ENCODE measurements at regions not wholly inside any gene's neighbourhood (a gene's known extent, or its start where the extent isn't known, plus 50 kb on each side); places are given as distances from the start of the nearest gene placed in this dataset.

DNA sequence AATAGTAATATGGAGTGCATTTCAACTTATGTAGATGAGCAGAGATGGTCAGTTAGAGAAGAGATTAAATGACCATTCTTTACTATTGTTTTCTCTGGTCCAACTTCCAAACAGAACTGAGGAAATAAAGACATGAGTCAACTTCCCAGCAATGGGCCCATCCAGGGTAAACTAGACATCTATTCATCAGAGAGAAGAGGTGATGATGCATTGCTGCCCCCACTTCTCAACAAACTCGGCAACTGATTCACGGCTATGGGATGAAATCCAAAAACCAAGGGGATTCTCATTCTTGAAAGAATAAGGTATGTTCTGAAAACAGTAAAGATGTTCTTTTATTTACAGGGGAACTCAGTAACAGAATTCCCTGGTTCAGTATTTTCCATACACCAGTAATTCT lies 190.7 kb downstream of the RDH14 start:
- Histone ChIP-seq H3K4me2 (ENCODE audit: low read length) (no peak overlapping the region), H3K27ac (ENCODE audit: low read depth, low read length, poor library complexity, severe bottlenecking) (no peak overlapping the region), H3K4me1 (ENCODE audit: insufficient read depth, low read length, severe bottlenecking) (no peaks in the 10 kb centered on the region), H3K36me3 (ENCODE audit: insufficient read depth, low read length) (no peaks in the 10 kb centered on the region), H3K4me3 (ENCODE audit: low read depth, low read length, poor library complexity, severe bottlenecking) (no peak overlapping the region), H3K27me3 (ENCODE audit: insufficient read depth, low read length) (no peaks in the 10 kb centered on the region), H3F3A (ENCODE audit: insufficient read depth, low read length) (no peaks in the 10 kb centered on the region), H2AFZ (ENCODE audit: low read length) (no peak overlapping the region), H3K9me2 (ENCODE audit: low read depth, low read length) (no peaks in the 10 kb centered on the region), H3K9ac (ENCODE audit: low read length) (no peak overlapping the region), H3K9me3 (ENCODE audit: low read length) (no peaks in the 10 kb centered on the region), H4K20me1 (ENCODE audit: insufficient read depth, low read length) (no peaks in the 10 kb centered on the region), H3K79me2 (ENCODE audit: insufficient read depth, low read length) (no peaks in the 10 kb centered on the region)
- TF ChIP-seq CTCF (IDR thresholded peaks at IDR 0.05; ENCODE audit: low read length) (no peak), EZH2 (IDR thresholded peaks at IDR 0.05; ENCODE audit: borderline replicate concordance, low read length) (no peak)

DNA sequence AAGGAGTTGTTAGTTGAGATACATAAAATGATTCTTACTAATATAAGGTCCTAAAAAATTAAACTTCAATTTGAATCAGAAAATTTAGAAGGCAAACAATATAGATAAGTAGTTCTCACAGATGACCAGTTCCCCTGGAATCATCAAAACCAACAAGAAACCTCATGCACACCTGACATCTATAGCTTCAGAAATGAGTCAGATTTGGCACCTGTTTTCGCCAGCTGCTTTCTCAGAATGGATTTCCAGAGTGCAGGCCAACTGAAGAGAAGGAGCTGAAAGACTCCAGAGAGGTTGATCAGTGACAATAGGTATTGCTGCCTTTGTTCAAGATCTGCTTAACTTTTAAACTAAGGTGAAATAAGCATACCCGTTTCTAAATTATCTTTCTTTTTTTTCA lies 192.4 kb downstream of the RDH14 start:
- H3K9me3 ChIP-seq (ENCODE audit: low read length) = no peaks in the 10 kb centered on the region
- H3K79me2 ChIP-seq (ENCODE audit: insufficient read depth, low read length) = no peaks in the 10 kb centered on the region
- H2AFZ ChIP-seq (ENCODE audit: low read length) = no peak overlapping the region
- no peak for TF ChIP-seq EZH2 (IDR thresholded peaks at IDR 0.05; ENCODE audit: borderline replicate concordance, low read length)
- TF ChIP-seq CTCF (IDR thresholded peaks at IDR 0.05; ENCODE audit: low read length) = no peak
- H3K27me3 ChIP-seq (ENCODE audit: insufficient read depth, low read length) = no peaks in the 10 kb centered on the region
- H3K9ac ChIP-seq (ENCODE audit: low read length) = no peak overlapping the region
- no peak overlapping the region for H3K27ac ChIP-seq (ENCODE audit: low read depth, low read length, poor library complexity, severe bottlenecking)
- H3K4me2 ChIP-seq (ENCODE audit: low read length) = no peak overlapping the region
- no peaks in the 10 kb centered on the region for H3K36me3 ChIP-seq (ENCODE audit: insufficient read depth, low read length)
- H3K4me3 ChIP-seq (ENCODE audit: low read depth, low read length, poor library complexity, severe bottlenecking) = no peak overlapping the region
- no peaks in the 10 kb centered on the region for H3F3A ChIP-seq (ENCODE audit: insufficient read depth, low read length)
- no peaks in the 10 kb centered on the region for H4K20me1 ChIP-seq (ENCODE audit: insufficient read depth, low read length)
- H3K4me1 ChIP-seq (ENCODE audit: insufficient read depth, low read length, severe bottlenecking) = no peaks in the 10 kb centered on the region
- H3K9me2 ChIP-seq (ENCODE audit: low read depth, low read length) = no peaks in the 10 kb centered on the region

GRCh38 chr2:18365342-18365741 lies 195.1 kb downstream of the RDH14 start:
- TF ChIP-seq CTCF (IDR thresholded peaks at IDR 0.05; ENCODE audit: low read length) = no peak
- TF ChIP-seq EZH2 (IDR thresholded peaks at IDR 0.05; ENCODE audit: borderline replicate concordance, low read length) = no peak
- Histone ChIP-seq H3K27ac (ENCODE audit: low read depth, low read length, poor library complexity, severe bottlenecking) (no peak overlapping the region), H4K20me1 (ENCODE audit: insufficient read depth, low read length) (no peaks in the 10 kb centered on the region), H3K79me2 (ENCODE audit: insufficient read depth, low read length) (no peaks in the 10 kb centered on the region), H3F3A (ENCODE audit: insufficient read depth, low read length) (no peaks in the 10 kb centered on the region), H3K4me2 (ENCODE audit: low read length) (no peak overlapping the region), H3K9me2 (ENCODE audit: low read depth, low read length) (no peaks in the 10 kb centered on the region), H3K9ac (ENCODE audit: low read length) (no peak overlapping the region), H3K4me3 (ENCODE audit: low read depth, low read length, poor library complexity, severe bottlenecking) (no peak overlapping the region), H3K36me3 (ENCODE audit: insufficient read depth, low read length) (no peaks in the 10 kb centered on the region), H2AFZ (ENCODE audit: low read length) (no peak overlapping the region), H3K9me3 (ENCODE audit: low read length) (no peaks in the 10 kb centered on the region), H3K4me1 (ENCODE audit: insufficient read depth, low read length, severe bottlenecking) (no peaks in the 10 kb centered on the region), H3K27me3 (ENCODE audit: insufficient read depth, low read length) (no peaks in the 10 kb centered on the region)
